CD4-positive, alpha-beta memory T cell (primary cell): ENCODE measurements at regions not wholly inside any gene's neighbourhood (a gene's known extent, or its start where the extent isn't known, plus 50 kb on each side); places are given as distances from the start of the nearest gene placed in this dataset.

ENCODE experiments used
- CTCF ChIA-PET: fragments of 350-600 bp; sonication (Branson Sonifier 250); formaldehyde crosslinking; loops from one replicate; lab custom pipeline; 2021; ENCODE audit warnings: inconsistent platforms; ENCODE audit not compliant: partially characterized antibody; lab: Charles Lee
- POLR2A ChIA-PET: fragments of 350-600 bp; sonication (Branson Sonifier 250); formaldehyde crosslinking; loops from one replicate; lab custom pipeline; 2021; ENCODE audit not compliant: partially characterized antibody; lab: Charles Lee
- DNase-seq, 5 donors: peaks; one replicate each; pipeline versions ENCODE4 v3.0.0 to v3.0.0-alpha.2; 2020 to 2022; ENCODE audit warnings: mixed read lengths in 1 of 5
- H3K27ac ChIP-seq: one replicate; pipeline ENCODE4 v1.7.0; 2013; ENCODE audit warnings: low read depth, low read length
- H3K27me3 ChIP-seq: 2 replicates; pipeline ENCODE4 v1.7.0; 2013; ENCODE audit warnings: mild to moderate bottlenecking, low read length, moderate library complexity; ENCODE audit not compliant: insufficient read depth
- H3K36me3 ChIP-seq: 2 replicates; pipeline ENCODE4 v1.7.0; 2013; ENCODE audit warnings: mild to moderate bottlenecking, low read length, moderate library complexity; ENCODE audit not compliant: insufficient read depth
- H3K4me1 ChIP-seq: 2 replicates; pipeline ENCODE4 v1.7.0; 2013; ENCODE audit warnings: mild to moderate bottlenecking, low read length, moderate library complexity; ENCODE audit not compliant: insufficient read depth
- H3K4me3 ChIP-seq, 2 donors: one replicate each; pipeline ENCODE4 v1.7.0; 2013; ENCODE audit warnings: low read length in 2 of 2, mild to moderate bottlenecking in 1 of 2
- H3K9me3 ChIP-seq, 2 donors: one replicate each; pipeline ENCODE4 v1.7.0; 2013; ENCODE audit warnings: low read length in 2 of 2, control low read depth in 1 of 2; ENCODE audit not compliant: control insufficient read depth in 1 of 2
- H3K27ac Mint-ChIP-seq, 7 donors: one replicate each; pipeline ENCODE4 v1.8.0; 2020 to 2021; ENCODE audit warnings: mixed read lengths in 7 of 7, mild to moderate bottlenecking in 6 of 7, inconsistent platforms in 3 of 7, moderate library complexity in 3 of 7
- H3K27me3 Mint-ChIP-seq, 2 donors: one replicate each; pipeline ENCODE4 v1.8.0; 2020 to 2021; ENCODE audit warnings: mixed read lengths in 2 of 2
- H3K36me3 Mint-ChIP-seq, 2 donors: one replicate each; pipeline ENCODE4 v1.8.0; 2020 to 2021; ENCODE audit warnings: mixed read lengths in 2 of 2, inconsistent platforms in 1 of 2, mild to moderate bottlenecking in 1 of 2
- H3K4me1 Mint-ChIP-seq, 4 donors: one replicate each; pipeline ENCODE4 v1.8.0; 2020 to 2021; ENCODE audit warnings: mixed read lengths in 4 of 4, mild to moderate bottlenecking in 1 of 4
- H3K4me3 Mint-ChIP-seq, 8 donors: one replicate each; pipeline ENCODE4 v1.8.0; 2020 to 2021; ENCODE audit warnings: mixed read lengths in 8 of 8, mild to moderate bottlenecking in 7 of 8, moderate library complexity in 6 of 8, inconsistent platforms in 3 of 8
- H3K9me3 Mint-ChIP-seq, 8 donors: one replicate each; pipeline ENCODE4 v1.8.0; 2020 to 2021; ENCODE audit warnings: mixed read lengths in 8 of 8, mild to moderate bottlenecking in 5 of 8, inconsistent platforms in 3 of 8, moderate library complexity in 1 of 8
- intact Hi-C: fragments of 100-400 bp; cut with micrococcal nuclease; formaldehyde crosslinking; loops from one replicate; pipeline ENCODE4 v1.15.1; 2023

GRCh38 chr13:105414639-105415038, 1120.8 kb downstream of the EFNB2 start:
- Mint-ChIP-seq H3K9me3 (peaks cover 0 to 4% (median 0%) of the 10 kb centered on the region in 8 donors), H3K4me1 (no peaks in the 10 kb centered on the region), H3K4me3 (no peak overlapping the region), H3K27ac (no peak overlapping the region), H3K36me3 (no peaks in the 10 kb centered on the region), H3K27me3 (peaks cover 0 to 2% of the 10 kb centered on the region in 2 donors)
- POLR2A ChIA-PET, result no interaction called here
- Histone ChIP-seq H3K4me1 (no peaks in the 10 kb centered on the region), H3K4me3 (no peak overlapping the region), H3K27ac (no peak overlapping the region), H3K27me3 (no peaks in the 10 kb centered on the region), H3K9me3 (no peaks in the 10 kb centered on the region), H3K36me3 (no peaks in the 10 kb centered on the region)
- DNase-seq, result no peak
- intact Hi-C loops, result no loop called here
- CTCF ChIA-PET, result no interaction called here

GRCh38 chr13:105412171-105412570, 1123.3 kb downstream of the EFNB2 start:
- ChIA-PET CTCF (no interaction called here), POLR2A (no interaction called here)
- Mint-ChIP-seq H3K4me3 (no peak overlapping the region), H3K27me3 (no peaks in the 10 kb centered on the region), H3K9me3 (peaks cover 0 to 1% (median 0%) of the 10 kb centered on the region in 8 donors), H3K27ac (no peak overlapping the region), H3K36me3 (no peaks in the 10 kb centered on the region), H3K4me1 (no peaks in the 10 kb centered on the region)
- Histone ChIP-seq H3K4me3 (no peak overlapping the region), H3K4me1 (no peaks in the 10 kb centered on the region), H3K27me3 (no peaks in the 10 kb centered on the region), H3K36me3 (no peaks in the 10 kb centered on the region), H3K27ac (no peak overlapping the region), H3K9me3 (no peaks in the 10 kb centered on the region)
- intact Hi-C loops, result no loop called here
- DNase-seq, result no peak

GRCh38 chr13:105410602-105411001, 1124.9 kb downstream of the EFNB2 start:
- no peak overlapping the region for H3K4me3 ChIP-seq
- peak in 2 of 5 donors; percentile 4 to 17 for DNase-seq
- no peaks in the 10 kb centered on the region for H3K9me3 ChIP-seq
- Mint-ChIP-seq H3K9me3 (no peaks in the 10 kb centered on the region), H3K4me3 (no peak overlapping the region), H3K27me3 (no peaks in the 10 kb centered on the region), H3K27ac (no peak overlapping the region), H3K36me3 (no peaks in the 10 kb centered on the region), H3K4me1 (no peaks in the 10 kb centered on the region)
- CTCF ChIA-PET, result interaction anchor here (1.0 to 1.3 kb wide), 2 partner anchors 10 to 1125 kb away, joined by 3 to 7 read pairs; partner anchors contain the start of gene EFNB2
- intact Hi-C loops, result no loop called here
- no peaks in the 10 kb centered on the region for H3K4me1 ChIP-seq
- no peaks in the 10 kb centered on the region for H3K36me3 ChIP-seq
- POLR2A ChIA-PET, result no interaction called here
- no peaks in the 10 kb centered on the region for H3K27me3 ChIP-seq
- H3K27ac ChIP-seq, result no peak overlapping the region

- Mint-ChIP-seq H3K4me1 (no peaks in the 10 kb centered on the region), H3K27me3 (no peaks in the 10 kb centered on the region), H3K27ac (no peak overlapping the region), H3K9me3 (no peaks in the 10 kb centered on the region), H3K4me3 (no peak overlapping the region), H3K36me3 (no peaks in the 10 kb centered on the region)
- ChIA-PET POLR2A (no interaction called here), CTCF (no interaction called here)
- Histone ChIP-seq H3K9me3 (no peaks in the 10 kb centered on the region), H3K27me3 (no peaks in the 10 kb centered on the region), H3K27ac (no peak overlapping the region), H3K4me1 (no peaks in the 10 kb centered on the region), H3K4me3 (no peak overlapping the region), H3K36me3 (no peaks in the 10 kb centered on the region)
- intact Hi-C loops, result no loop called here
- DNase-seq, result no peak
Observed at GRCh38 chr13:105406551-105406950, 1128.9 kb downstream of the EFNB2 start.

- no peaks in the 10 kb centered on the region for H3K9me3 Mint-ChIP-seq
- no peak for DNase-seq
- Histone ChIP-seq H3K4me3 (no peak overlapping the region), H3K9me3 (no peaks in the 10 kb centered on the region), H3K27ac (no peak overlapping the region), H3K27me3 (no peaks in the 10 kb centered on the region), H3K4me1 (no peaks in the 10 kb centered on the region), H3K36me3 (no peaks in the 10 kb centered on the region)
- H3K4me3 Mint-ChIP-seq, result no peak overlapping the region
- intact Hi-C loops, result no loop called here
- no peaks in the 10 kb centered on the region for H3K36me3 Mint-ChIP-seq
- POLR2A ChIA-PET, result no interaction called here
- no peaks in the 10 kb centered on the region for H3K4me1 Mint-ChIP-seq
- H3K27me3 Mint-ChIP-seq, result no peaks in the 10 kb centered on the region
- CTCF ChIA-PET, result no interaction called here
- no peak overlapping the region for H3K27ac Mint-ChIP-seq
Observed at GRCh38 chr13:105403086-105403485, 1132.4 kb downstream of the EFNB2 start.

GRCh38 chr13:105395041-105395440, 1140.4 kb downstream of the EFNB2 start:
- H3K4me1 Mint-ChIP-seq, result no peaks in the 10 kb centered on the region
- POLR2A ChIA-PET, result no interaction called here
- Histone ChIP-seq H3K4me1 (no peaks in the 10 kb centered on the region), H3K27ac (no peak overlapping the region), H3K36me3 (no peaks in the 10 kb centered on the region), H3K4me3 (no peak overlapping the region), H3K9me3 (no peaks in the 10 kb centered on the region), H3K27me3 (no peaks in the 10 kb centered on the region)
- no peaks in the 10 kb centered on the region for H3K27me3 Mint-ChIP-seq
- H3K4me3 Mint-ChIP-seq, result no peak overlapping the region
- CTCF ChIA-PET, result no interaction called here
- peaks cover 0 to 2% (median 0%) of the 10 kb centered on the region in 8 donors for H3K9me3 Mint-ChIP-seq
- intact Hi-C loops, result no loop called here
- no peaks in the 10 kb centered on the region for H3K36me3 Mint-ChIP-seq
- no peak for DNase-seq
- H3K27ac Mint-ChIP-seq, result no peak overlapping the region

- Histone ChIP-seq H3K4me1 (no peaks in the 10 kb centered on the region), H3K27me3 (no peaks in the 10 kb centered on the region), H3K36me3 (no peaks in the 10 kb centered on the region), H3K4me3 (no peak overlapping the region), H3K9me3 (no peaks in the 10 kb centered on the region), H3K27ac (no peak overlapping the region)
- Mint-ChIP-seq H3K36me3 (no peaks in the 10 kb centered on the region), H3K27ac (no peak overlapping the region), H3K4me3 (no peak overlapping the region), H3K27me3 (no peaks in the 10 kb centered on the region), H3K9me3 (peaks cover 0 to 2% (median 0%) of the 10 kb centered on the region in 8 donors), H3K4me1 (no peaks in the 10 kb centered on the region)
- ChIA-PET CTCF (no interaction called here), POLR2A (no interaction called here)
- DNase-seq, result no peak
- intact Hi-C loops, result no loop called here
Observed at GRCh38 chr13:105389373-105389772, 1146.1 kb downstream of the EFNB2 start.

- Mint-ChIP-seq H3K27ac (no peak overlapping the region), H3K27me3 (no peaks in the 10 kb centered on the region), H3K4me1 (no peaks in the 10 kb centered on the region), H3K9me3 (peaks cover 0 to 4% (median 0%) of the 10 kb centered on the region in 8 donors), H3K4me3 (no peak overlapping the region), H3K36me3 (no peaks in the 10 kb centered on the region)
- intact Hi-C loops, result no loop called here
- Histone ChIP-seq H3K9me3 (no peaks in the 10 kb centered on the region), H3K4me3 (no peak overlapping the region), H3K27me3 (no peaks in the 10 kb centered on the region), H3K36me3 (no peaks in the 10 kb centered on the region), H3K27ac (no peak overlapping the region), H3K4me1 (no peaks in the 10 kb centered on the region)
- no peak for DNase-seq
- CTCF ChIA-PET, result no interaction called here
- POLR2A ChIA-PET, result no interaction called here
Observed at GRCh38 chr13:105377452-105377851, 1158.0 kb downstream of the EFNB2 start.
